VCaP (cell line): ENCODE measurements at regions not wholly inside any gene's neighbourhood (a gene's known extent, or its start where the extent isn't known, plus 50 kb on each side); places are given as distances from the start of the nearest gene placed in this dataset.

Experiments used
- H3K27ac ChIP-seq: fragments of 450-650 bp; 2 replicates; pipeline ENCODE4 v1.5.1; 2017
- TF ChIP-seq, protein P1 (sequence below): fragments of 450-650 bp; conservative IDR thresholded peaks from 2 replicates; pipeline ENCODE4 v1.5.1; 2017; ENCODE audit warnings: mild to moderate bottlenecking, moderate library complexity

DNA sequence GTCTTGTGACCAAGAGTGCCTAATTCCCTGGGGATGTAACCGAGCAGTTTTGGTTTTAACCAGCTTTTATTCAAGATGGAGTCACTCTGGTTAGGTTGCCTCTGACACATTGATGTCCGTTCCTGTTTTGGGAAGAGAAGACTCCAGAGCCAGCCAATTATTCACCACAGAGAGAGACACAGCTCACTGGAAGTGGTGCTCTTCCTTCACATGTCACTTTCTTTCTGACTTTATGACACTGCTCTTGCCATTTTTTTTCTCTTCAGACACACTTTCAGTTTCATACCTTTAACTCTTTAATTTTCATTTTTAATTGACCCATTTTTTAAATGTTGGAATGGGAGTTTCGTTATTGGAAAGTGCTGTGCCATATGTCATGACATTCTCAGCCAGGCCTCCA lies 418.4 kb upstream of the FSTL5 start:
- TF ChIP-seq, protein P1, sequence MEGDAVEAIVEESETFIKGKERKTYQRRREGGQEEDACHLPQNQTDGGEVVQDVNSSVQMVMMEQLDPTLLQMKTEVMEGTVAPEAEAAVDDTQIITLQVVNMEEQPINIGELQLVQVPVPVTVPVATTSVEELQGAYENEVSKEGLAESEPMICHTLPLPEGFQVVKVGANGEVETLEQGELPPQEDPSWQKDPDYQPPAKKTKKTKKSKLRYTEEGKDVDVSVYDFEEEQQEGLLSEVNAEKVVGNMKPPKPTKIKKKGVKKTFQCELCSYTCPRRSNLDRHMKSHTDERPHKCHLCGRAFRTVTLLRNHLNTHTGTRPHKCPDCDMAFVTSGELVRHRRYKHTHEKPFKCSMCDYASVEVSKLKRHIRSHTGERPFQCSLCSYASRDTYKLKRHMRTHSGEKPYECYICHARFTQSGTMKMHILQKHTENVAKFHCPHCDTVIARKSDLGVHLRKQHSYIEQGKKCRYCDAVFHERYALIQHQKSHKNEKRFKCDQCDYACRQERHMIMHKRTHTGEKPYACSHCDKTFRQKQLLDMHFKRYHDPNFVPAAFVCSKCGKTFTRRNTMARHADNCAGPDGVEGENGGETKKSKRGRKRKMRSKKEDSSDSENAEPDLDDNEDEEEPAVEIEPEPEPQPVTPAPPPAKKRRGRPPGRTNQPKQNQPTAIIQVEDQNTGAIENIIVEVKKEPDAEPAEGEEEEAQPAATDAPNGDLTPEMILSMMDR, result no peak
- H3K27ac ChIP-seq, result no peak overlapping the region

DNA sequence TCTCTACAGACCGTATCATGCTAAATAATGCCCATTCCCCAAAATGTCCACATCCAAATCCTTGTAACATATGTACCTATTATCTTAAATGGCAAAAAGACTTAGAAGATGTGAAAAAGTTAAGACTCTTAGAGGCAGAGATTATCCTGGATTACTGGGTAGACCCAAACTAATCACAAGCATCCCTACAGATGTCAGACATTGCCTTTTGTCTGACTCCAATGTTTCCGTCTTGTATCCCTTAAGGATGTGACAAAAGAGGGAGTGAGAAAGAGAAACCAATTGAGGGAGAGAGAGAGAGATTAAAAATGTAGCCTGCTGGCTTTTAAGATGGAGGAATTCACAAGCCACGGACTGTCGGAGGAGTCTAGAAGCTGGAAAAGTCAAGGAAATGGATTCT lies 401.9 kb upstream of the FSTL5 start:
- no peak overlapping the region for H3K27ac ChIP-seq
- TF ChIP-seq, protein P1, result no peak

DNA sequence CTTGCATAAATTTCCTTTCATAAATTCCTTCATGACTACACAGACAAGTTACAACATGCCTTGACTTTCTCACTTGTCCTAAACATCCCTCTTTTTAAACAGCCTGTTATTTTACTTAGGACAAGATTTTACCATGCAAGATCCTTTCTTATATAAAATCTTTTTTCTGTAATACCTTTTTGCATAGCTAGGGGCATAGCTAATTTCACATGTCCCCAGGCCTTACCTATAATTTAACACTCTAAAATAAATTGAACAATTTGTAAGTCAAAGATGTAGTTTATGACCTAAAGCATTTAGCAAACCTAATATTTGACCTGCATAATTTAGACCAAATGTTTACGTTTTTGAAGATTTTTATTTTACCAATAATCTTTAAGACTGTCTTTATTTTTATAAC lies 396.3 kb upstream of the FSTL5 start:
- H3K27ac ChIP-seq, result no peak overlapping the region
- TF ChIP-seq, protein P1, result no peak

DNA sequence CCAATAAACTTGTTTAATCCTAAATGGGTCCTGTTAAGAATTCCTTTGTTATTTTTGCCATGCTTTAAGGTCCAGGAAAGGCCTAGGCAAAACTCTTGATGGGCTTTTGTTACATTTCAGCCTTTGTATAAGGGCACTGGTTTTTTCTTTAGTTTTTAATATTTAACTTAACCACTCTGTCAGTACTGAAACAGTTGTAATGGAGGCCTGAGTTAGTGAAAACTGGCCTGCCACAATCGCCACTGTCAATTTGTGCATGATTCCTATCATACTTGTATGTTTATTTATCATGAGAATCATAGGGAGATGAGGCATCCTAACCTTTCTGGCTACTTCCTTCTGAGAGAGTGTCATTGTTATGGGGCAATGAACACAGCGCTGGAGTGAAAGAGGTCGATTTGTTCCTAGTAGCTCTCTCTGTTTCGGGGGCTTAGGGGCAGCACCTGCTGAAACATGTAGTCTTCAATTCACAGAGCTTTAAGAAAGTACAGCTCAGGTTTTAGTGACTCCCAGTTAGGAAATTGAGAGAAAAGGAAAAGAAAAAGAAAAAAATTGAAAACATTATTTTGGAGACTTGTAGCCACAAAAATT lies 393.8 kb upstream of the FSTL5 start:
- TF ChIP-seq, protein P1, result no peak

DNA sequence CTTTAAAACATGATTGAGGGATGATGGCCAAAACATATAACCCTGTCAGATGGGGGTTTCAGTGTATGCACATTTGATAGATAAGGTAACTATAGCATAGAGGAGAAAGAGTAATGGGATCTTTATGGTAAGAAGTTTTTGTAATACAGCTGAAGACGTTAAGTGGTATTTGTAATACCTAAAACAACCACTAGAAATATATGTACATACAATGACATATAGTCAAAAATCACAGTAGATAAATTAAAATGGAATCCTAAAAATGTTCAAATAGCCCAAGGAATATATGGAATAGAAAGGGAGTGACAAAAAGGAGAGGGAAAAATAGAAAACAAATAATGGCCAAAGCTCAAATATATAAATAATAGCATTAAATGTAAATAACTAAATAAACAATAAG lies 371.3 kb upstream of the FSTL5 start:
- no peak overlapping the region for H3K27ac ChIP-seq
- TF ChIP-seq, protein P1, result no peak

More for the DNA sequence above, 393.8 kb upstream of the FSTL5 start:
- no peak overlapping the region for H3K27ac ChIP-seq

DNA sequence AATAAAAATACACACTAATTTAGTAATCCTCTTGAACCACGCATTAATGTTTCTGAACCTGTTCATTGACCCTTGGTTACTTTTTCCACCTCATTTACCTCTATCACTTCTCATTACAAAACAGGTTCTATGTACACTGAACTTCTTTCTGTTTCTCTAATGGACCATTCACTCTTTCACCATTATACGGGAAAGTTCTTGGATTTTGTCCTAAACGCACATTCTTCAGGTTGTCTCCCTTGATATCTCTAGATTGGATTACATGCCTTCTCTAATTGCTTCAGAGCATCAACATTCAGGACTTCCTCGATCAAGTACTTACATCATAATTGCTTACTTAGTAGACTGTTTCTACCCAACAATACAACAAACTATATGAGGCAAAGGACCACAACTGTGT lies 359.4 kb upstream of the FSTL5 start:
- H3K27ac ChIP-seq, result no peak overlapping the region
- TF ChIP-seq, protein P1, result no peak

DNA sequence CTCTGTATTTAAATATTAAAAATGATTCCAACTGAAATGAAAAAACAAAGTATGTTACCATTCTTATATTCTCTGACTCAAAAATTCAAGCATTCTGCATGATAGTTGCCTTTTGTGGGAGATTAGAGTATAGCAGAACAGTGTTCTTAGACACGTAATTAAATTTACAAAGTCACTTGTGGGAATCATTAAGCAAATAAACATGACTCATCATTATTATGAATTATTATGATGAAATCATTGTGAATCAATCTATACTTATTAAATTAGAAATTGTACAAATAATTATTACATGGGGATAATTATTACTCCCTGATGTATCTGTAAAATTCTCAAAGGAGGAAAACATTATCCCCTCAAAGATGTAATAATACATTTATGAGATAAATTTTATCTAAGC lies 358.9 kb upstream of the FSTL5 start:
- TF ChIP-seq, protein P1, result no peak
- H3K27ac ChIP-seq, result no peak overlapping the region

DNA sequence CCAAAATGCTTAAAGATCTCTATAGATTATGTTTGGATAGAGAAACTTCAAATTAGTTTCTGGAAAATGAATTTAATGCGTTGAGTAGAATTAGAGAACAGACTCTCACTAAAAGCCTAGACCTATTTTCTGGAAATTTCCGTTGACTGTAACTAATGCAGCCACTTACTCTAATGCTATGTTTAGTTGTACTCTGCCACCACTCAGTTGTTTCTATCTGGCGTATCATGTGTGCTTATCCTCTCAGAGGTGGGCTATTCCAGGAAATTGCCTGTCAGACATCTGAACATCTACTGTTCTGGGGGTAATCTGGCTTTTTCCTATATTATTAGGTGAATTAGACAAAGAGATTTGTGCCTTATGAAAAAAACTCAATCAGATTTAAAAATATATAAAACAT lies 347.1 kb upstream of the FSTL5 start:
- TF ChIP-seq, protein P1, result no peak
- H3K27ac ChIP-seq, result no peak overlapping the region
